Ammon's horn (tissue), 1 donor: ENCODE measurements at regions not wholly inside any gene's neighbourhood (a gene's known extent, or its start where the extent isn't known, plus 50 kb on each side); places are given as distances from the start of the nearest gene placed in this dataset.

Experiments
- DNase-seq: peaks from one replicate; pipeline ENCODE4 v3.0.0-alpha.2; 2016; ENCODE audit warnings: low spot score

GRCh38 chr7:25314731-25315267, 86.5 kb upstream of the NPVF start:
- DNase-seq = no peak

- no peak for DNase-seq
These were observed 88.1 kb upstream of the NPVF start for GRCh38 chr7:25316366-25316765.

GRCh38 chr7:25318047-25318446, 89.8 kb upstream of the NPVF start:
- no peak for DNase-seq

GRCh38 chr7:25319707-25320106, 91.4 kb upstream of the NPVF start:
- DNase-seq = no peak

GRCh38 chr7:25320791-25321190, 92.5 kb upstream of the NPVF start:
- DNase-seq = no peak

- DNase-seq = no peak
These were observed 93.1 kb upstream of the NPVF start for GRCh38 chr7:25321424-25321823.

- DNase-seq = no peak
These were observed 94.2 kb upstream of the NPVF start for GRCh38 chr7:25322473-25322872.

- DNase-seq = no peak
These were observed 97.0 kb upstream of the NPVF start for GRCh38 chr7:25325186-25325757.

GRCh38 chr7:25326501-25327156, 98.3 kb upstream of the NPVF start:
- no peak for DNase-seq

- DNase-seq = no peak
These were observed 101.5 kb upstream of the NPVF start for GRCh38 chr7:25329815-25330214.

- no peak for DNase-seq
These were observed 105.1 kb upstream of the NPVF start for GRCh38 chr7:25333296-25333928.

GRCh38 chr7:25347360-25348066, 119.2 kb upstream of the NPVF start:
- DNase-seq = no peak

- DNase-seq = no peak
These were observed 119.8 kb upstream of the NPVF start for GRCh38 chr7:25348104-25348503.

- no peak for DNase-seq
These were observed 121.2 kb upstream of the NPVF start for GRCh38 chr7:25349283-25350017.

- no peak for DNase-seq
These were observed 121.8 kb upstream of the NPVF start for GRCh38 chr7:25350041-25350440.

- no peak for DNase-seq
These were observed 123.5 kb upstream of the NPVF start for GRCh38 chr7:25351761-25352160.

- DNase-seq = no peak
These were observed 124.9 kb upstream of the NPVF start for GRCh38 chr7:25353196-25353595.

GRCh38 chr7:25353732-25354131, 125.4 kb upstream of the NPVF start:
- DNase-seq = no peak

GRCh38 chr7:25356534-25357151, 128.4 kb upstream of the NPVF start:
- no peak for DNase-seq

- no peak for DNase-seq
These were observed 130.6 kb upstream of the NPVF start for GRCh38 chr7:25358926-25359325.

- peak; percentile 80 for DNase-seq
These were observed 131.3 kb upstream of the NPVF start for GRCh38 chr7:25359471-25360059.
